Peyer's patch (tissue), 4 donors: ENCODE measurements at regions not wholly inside any gene's neighbourhood (a gene's known extent, or its start where the extent isn't known, plus 50 kb on each side); places are given as distances from the start of the nearest gene placed in this dataset.

Source experiments
- CTCF ChIP-seq, 6 experiments: fragments of 450-650 bp in 4 of 6; fragments of 200-600 bp in 2 of 6; sonication (generic) in 1 of 6; IDR thresholded peaks; one replicate each; pipeline ENCODE4 v1.5.1; 2017 to 2019; ENCODE audit warnings: antibody characterized with exemption in 6 of 6, mild to moderate bottlenecking in 3 of 6, moderate library complexity in 1 of 6
- POLR2A ChIP-seq, 2 donors: fragments of 450-650 bp; IDR thresholded peaks; one replicate each; pipeline ENCODE4 v1.5.1; 2017; ENCODE audit warnings: antibody characterized with exemption in 2 of 2, mild to moderate bottlenecking in 2 of 2, moderate library complexity in 2 of 2

GRCh38 chrX:155744534-155744933, 131.8 kb upstream of the TMLHE start:
- no peak for TF ChIP-seq CTCF (IDR thresholded peaks at IDR 0.05)
- no peak for TF ChIP-seq POLR2A (IDR thresholded peaks at IDR 0.05)
